ENCODE measurements at regions not wholly inside any gene's neighbourhood (a gene's known extent, or its start where the extent isn't known, plus 50 kb on each side); places are given as distances from the start of the nearest gene placed in this dataset.

- no peak overlapping the region for H3K4me3 ChIP-seq (replicated peaks; ENCODE audit: low read depth, low read length)
- TF ChIP-seq CTCF (IDR thresholded peaks at IDR 0.05; ENCODE audit: insufficient read depth, low read length, poor library complexity, severe bottlenecking) = no peak
- no peak for DNase-seq (ENCODE audit: extremely low read depth, insufficient read length)
- H3K27me3 ChIP-seq (replicated peaks; ENCODE audit: control insufficient read depth, insufficient read depth, low read length) = no peaks in the 10 kb centered on the region
- H3K36me3 ChIP-seq (ENCODE audit: control insufficient read depth, insufficient read depth, low read length) = no peaks in the 10 kb centered on the region
Measured at GRCh38 chr14:29150659-29151058, 384.1 kb downstream of the FOXG1 start.

DNA sequence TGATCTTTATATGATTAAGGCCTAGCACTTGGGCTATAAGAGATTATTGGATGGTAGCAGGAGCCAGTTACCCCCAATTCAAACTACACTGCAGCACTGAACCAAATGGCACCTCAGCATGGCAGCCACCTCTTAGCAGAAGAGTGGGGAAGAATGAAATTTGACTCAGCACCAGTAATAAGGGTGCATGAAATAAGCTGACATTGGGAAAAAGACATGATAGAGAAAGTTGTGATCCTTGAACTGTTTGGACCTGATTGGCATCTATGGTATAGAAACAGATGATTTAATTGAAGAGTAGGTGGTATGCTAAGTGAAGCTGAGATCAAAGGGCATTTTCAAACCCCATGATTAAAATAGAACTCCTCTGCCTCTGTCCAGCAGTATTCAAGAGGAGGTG, 389.5 kb downstream of the FOXG1 start:
- H3K4me3 ChIP-seq (replicated peaks; ENCODE audit: low read depth, low read length) = no peak overlapping the region
- H3K27me3 ChIP-seq (replicated peaks; ENCODE audit: control insufficient read depth, insufficient read depth, low read length) = no peaks in the 10 kb centered on the region
- no peak for TF ChIP-seq CTCF (IDR thresholded peaks at IDR 0.05; ENCODE audit: insufficient read depth, low read length, poor library complexity, severe bottlenecking)
- no peaks in the 10 kb centered on the region for H3K36me3 ChIP-seq (ENCODE audit: control insufficient read depth, insufficient read depth, low read length)
- no peak for DNase-seq (ENCODE audit: extremely low read depth, insufficient read length)

- no peak for TF ChIP-seq CTCF (IDR thresholded peaks at IDR 0.05; ENCODE audit: insufficient read depth, low read length, poor library complexity, severe bottlenecking)
- Histone ChIP-seq H3K27me3 (replicated peaks; ENCODE audit: control insufficient read depth, insufficient read depth, low read length) (no peaks in the 10 kb centered on the region), H3K4me3 (replicated peaks; ENCODE audit: low read depth, low read length) (no peak overlapping the region), H3K36me3 (ENCODE audit: control insufficient read depth, insufficient read depth, low read length) (no peaks in the 10 kb centered on the region)
- no peak for DNase-seq (ENCODE audit: extremely low read depth, insufficient read length)
Measured at GRCh38 chr14:29161593-29161992, 395.0 kb downstream of the FOXG1 start.

- no peak for TF ChIP-seq CTCF (IDR thresholded peaks at IDR 0.05; ENCODE audit: insufficient read depth, low read length, poor library complexity, severe bottlenecking)
- H3K4me3 ChIP-seq (replicated peaks; ENCODE audit: low read depth, low read length) = no peak overlapping the region
- H3K27me3 ChIP-seq (replicated peaks; ENCODE audit: control insufficient read depth, insufficient read depth, low read length) = no peaks in the 10 kb centered on the region
- DNase-seq (ENCODE audit: extremely low read depth, insufficient read length) = no peak
- no peaks in the 10 kb centered on the region for H3K36me3 ChIP-seq (ENCODE audit: control insufficient read depth, insufficient read depth, low read length)
Measured at GRCh38 chr14:29163109-29163508, 396.5 kb downstream of the FOXG1 start.

DNA sequence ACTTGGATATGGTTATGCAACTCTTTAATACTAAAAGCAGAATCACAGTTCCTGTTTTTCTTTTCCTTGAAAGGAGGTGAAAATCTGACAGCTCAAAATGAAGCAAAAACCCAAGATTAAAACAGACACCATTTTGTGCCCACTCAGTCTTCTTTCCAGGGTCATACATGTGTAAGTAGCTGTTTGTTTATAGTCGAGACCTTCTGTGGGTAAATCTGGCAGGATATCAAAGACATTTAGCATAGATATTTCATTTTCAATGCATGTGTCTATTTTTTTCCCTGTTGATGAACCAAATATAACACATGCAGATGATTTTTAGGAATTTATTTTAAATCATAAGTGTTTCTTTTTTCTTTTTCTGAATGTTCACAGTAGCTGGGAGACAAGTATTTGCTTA, 398.8 kb downstream of the FOXG1 start:
- no peak for TF ChIP-seq CTCF (IDR thresholded peaks at IDR 0.05; ENCODE audit: insufficient read depth, low read length, poor library complexity, severe bottlenecking)
- no peak for DNase-seq (ENCODE audit: extremely low read depth, insufficient read length)
- Histone ChIP-seq H3K36me3 (ENCODE audit: control insufficient read depth, insufficient read depth, low read length) (no peaks in the 10 kb centered on the region), H3K4me3 (replicated peaks; ENCODE audit: low read depth, low read length) (no peak overlapping the region), H3K27me3 (replicated peaks; ENCODE audit: control insufficient read depth, insufficient read depth, low read length) (no peaks in the 10 kb centered on the region)

DNA sequence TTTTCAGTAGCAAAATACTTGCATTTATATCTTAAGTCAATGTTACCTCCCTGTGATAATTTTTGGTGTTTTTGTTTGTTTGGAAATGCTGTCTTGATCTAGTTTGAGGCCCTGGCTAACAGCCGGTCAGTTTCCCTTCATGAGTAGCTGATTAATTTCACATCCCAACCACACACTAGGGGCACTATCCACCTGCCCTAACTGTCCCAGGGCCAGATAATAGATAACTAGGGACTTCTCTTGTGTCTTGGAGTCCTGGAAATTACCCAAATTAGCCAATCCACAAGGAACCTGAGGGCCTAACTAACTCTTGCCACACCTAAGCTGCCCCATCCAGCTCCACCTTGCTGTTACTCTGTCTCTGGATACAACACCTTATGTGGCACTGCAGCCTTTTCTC, 399.9 kb downstream of the FOXG1 start:
- no peak for TF ChIP-seq CTCF (IDR thresholded peaks at IDR 0.05; ENCODE audit: insufficient read depth, low read length, poor library complexity, severe bottlenecking)
- H3K36me3 ChIP-seq (ENCODE audit: control insufficient read depth, insufficient read depth, low read length) = no peaks in the 10 kb centered on the region
- no peak overlapping the region for H3K4me3 ChIP-seq (replicated peaks; ENCODE audit: low read depth, low read length)
- no peaks in the 10 kb centered on the region for H3K27me3 ChIP-seq (replicated peaks; ENCODE audit: control insufficient read depth, insufficient read depth, low read length)
- no peak for DNase-seq (ENCODE audit: extremely low read depth, insufficient read length)
